ENCODE measurements at regions not wholly inside any gene's neighbourhood (a gene's known extent, or its start where the extent isn't known, plus 50 kb on each side); places are given as distances from the start of the nearest gene placed in this dataset.

DNA sequence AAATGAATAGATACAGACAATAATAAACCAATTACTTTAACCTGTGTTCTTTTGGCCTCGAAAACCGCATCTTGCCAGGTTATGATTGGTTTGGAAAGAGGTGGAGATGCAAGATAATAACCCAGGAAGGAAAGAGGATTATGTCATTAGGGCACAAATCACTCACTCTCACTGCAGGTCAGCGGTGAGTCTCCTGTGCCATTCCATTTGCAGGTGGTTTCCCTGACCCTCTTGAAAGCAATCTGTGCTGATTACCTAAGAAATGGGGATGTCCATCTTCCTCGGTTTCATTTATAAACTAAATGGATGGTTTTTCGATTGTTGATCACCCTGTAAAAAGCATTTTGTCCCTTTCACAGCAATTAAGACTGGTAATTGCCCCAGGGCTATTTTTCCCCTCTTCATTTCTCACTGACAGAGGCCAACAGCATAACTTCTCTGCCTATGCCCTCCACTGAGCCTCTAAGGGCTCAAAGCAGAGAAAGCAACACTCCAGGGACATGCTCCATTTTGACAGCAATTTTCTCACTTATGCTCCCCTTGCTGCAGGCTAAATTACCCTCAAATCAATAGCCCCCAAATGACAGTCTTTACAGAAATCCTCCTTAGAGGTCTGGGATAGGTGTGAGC is 257.5 kb downstream of the IPMK start:
- DNase-seq = no peak

GRCh38 chr10:58003945-58004344 is 263.7 kb downstream of the IPMK start:
- no peak for DNase-seq

DNA sequence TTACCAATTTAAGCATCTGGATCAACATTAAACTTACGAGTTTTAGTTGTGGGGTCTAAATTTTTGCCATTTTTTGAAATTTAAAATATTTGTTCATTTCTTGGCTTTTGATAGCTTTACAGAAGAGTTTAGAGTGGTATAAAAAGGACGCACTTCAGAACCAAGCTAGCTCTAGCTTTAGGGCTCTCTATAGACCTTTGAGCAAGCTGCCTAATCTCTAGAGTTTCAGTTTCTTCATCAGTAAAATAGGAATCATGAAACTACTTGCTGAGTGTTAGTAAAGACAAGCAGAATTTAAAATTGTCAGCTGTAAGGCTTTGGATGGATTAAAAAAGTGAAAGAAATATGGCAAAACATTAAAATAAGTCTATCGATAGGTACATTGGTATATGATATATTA is 266.5 kb downstream of the IPMK start:
- no peak for DNase-seq

GRCh38 chr10:57996536-57996935 is 271.2 kb downstream of the IPMK start:
- no peak for DNase-seq

DNA sequence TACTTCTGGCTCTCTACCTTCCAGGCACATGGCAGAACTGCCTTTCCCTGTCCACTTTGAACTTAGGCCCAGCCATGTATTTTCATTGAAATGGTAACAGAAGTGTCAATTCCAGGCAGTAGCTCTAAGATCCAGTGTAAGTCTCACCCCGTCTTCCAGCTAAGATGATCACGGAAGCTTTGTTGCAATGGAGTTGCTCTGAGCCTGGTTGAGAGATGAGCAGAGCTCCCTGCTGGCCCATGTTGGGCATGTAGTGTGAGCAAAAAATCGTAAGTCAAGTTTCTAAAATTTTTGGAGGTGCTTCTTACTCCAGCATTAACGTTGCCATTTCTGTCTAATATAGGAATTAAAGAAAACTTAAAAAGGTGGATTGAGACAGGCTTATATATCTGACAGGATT is 274.4 kb downstream of the IPMK start:
- DNase-seq = no peak

DNA sequence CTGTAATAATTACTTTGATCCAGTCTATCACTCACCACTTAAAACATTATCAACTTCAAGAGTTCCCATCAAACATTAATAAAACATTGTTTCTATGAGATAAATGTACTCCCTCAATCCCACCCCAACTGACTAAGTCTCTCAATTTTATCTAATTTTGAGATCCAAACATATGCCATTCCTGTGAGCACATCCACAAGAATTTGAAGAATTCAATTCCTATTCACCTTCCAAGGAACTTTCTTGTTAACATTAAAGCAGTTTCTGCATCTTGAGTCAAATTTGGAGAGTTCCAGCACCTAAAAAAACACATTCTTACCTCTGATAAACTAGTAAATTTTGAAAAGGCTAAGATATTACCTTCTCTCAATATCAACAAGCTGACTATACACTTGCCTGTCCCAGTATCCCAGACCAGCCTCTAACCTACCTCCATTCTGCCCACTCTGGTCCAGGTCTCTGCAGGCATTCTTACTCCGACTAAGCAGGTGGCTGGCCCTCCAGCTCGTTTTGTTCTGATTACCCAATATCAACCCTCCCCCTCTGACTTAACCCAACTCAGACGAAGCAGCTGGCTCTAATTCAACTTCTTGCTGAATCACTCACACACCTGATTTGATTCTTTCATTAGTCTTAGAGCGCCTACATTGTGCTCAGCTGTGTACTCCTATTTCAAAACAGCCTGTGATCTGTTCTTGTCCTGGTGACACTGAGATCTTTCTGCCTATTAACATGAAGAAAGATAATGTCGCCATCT is 275.2 kb downstream of the IPMK start:
- DNase-seq = no peak

- DNase-seq = no peak
Measured at GRCh38 chr10:57988964-57989363, 278.7 kb downstream of the IPMK start.

DNA sequence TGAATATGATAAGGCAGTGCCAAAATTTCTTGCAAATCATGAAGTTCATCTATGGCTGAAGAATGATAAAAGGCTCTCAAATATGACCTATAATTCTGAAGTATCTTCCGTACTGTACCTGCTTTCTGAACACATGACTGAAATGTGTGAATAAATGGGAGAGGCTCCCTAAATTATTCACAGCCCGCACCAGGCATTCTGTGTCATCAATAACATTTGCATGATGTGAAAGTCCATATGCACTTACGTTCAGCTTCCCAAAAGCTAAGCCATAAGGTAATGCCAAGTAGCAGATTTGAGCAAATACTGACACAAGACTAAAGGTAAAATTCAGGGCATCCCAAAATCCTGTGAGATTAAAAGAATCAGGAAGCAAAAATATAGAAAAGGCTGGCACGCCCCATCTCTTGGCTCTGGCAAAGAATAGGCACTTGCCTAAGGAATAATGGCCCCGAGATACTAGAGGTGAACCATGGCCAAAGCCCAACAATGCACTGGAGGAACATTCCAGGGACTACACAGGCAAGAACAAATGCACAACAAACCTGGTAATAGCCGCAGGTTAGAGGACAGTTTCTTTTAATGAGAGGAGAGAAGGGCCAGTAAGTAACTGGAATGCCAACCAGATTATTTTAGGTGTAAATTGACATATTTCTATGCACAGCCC is 280.5 kb downstream of the IPMK start:
- no peak for DNase-seq

GRCh38 chr10:57986422-57986821 is 281.3 kb downstream of the IPMK start:
- DNase-seq = no peak

GRCh38 chr10:57983281-57983791 is 284.4 kb downstream of the IPMK start:
- DNase-seq = no peak

DNA sequence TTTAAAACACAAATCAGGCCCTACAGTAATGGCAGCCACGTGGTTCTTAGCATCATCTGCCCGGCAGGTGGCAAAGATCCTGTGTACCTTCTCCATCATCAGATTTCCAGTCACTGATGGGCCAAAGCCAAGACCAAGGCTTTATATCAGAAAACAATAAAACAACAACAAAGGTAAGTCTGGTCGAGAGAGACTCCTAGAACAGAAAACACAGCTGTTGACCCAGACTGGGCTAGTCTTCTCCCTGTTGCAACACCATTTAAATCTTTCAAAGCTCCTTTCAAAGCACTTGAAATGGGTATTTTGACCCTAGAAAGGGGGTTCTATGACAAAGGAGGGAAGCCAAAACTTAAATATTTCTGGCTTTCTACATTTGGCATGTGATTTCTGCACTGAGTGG is 285.6 kb downstream of the IPMK start:
- DNase-seq = no peak

- DNase-seq = no peak
Measured at GRCh38 chr10:57979956-57980355, 287.7 kb downstream of the IPMK start.

DNA sequence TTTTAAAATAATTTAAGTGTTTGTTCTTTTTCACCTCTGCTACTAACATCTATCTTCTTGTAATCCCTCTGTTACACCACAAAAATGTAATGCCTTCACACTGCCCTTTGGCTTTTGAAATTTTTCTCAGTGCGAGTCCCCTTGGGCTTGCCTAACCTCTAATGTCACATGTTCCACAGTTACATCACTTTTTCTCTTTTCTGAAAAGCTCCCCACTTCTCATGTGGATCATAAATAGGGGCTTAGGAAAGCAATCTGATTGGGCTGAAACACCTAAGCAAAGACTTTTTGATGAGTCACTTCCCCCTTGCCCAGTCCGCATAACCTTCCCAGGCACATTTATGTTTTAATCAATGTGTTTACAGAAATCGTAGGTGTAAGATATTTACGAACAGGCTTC is 288.2 kb downstream of the IPMK start:
- no peak for DNase-seq

DNA sequence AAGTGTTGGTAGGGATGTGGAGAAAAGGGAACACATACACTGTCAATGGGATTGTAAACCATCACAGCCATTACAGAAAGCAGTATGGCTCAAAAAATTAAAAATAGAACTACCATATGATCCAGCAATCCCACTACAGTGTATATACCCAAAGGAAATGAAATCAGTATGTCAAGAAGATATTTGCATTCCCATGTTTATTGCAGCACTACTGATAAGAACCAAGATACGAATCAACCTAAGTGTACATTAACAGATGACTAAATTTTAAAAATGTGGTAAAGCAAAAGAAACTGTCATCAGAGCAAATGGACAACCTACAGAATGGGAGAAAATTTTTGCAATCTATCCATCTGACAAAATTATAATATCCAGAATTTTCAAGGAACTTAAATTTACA is 290.4 kb downstream of the IPMK start:
- DNase-seq = no peak

DNA sequence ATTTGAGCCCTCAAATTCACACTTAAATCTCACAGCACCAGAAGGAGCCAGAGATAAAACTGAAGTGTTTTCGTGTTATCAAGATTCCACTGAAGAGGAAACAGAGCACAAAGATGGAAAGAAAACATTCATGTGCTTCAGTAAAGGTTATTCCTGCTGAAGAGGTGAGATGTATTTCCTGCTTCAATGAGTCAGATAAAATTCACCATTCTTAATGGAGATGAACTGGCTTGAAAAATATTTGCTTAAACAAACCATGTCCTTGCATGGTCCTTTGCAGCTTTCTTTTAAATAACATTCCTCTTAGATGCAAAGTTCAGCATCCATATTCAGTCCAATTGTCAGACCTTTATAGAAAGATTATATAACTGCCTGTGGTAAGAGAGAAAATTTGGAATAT is 294.2 kb downstream of the IPMK start:
- no peak for DNase-seq

DNA sequence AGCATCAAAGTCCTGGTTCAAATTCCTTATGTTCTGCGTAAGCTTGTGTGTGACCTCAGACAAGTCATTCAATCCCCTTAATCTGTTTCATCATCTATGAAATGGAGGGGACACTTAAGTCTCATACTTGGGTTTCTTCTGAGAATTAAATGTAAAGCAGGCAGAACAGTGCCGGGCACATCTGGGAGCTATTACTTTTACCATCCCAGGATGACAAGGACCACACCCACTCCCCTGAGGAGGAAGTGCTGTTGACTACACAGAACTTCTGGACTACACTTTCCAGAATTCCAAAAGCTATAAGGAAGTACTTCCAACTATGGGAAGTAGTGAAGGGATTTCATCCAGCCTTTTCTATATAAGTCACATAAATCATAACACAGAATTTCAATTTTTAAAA is 294.9 kb downstream of the IPMK start:
- DNase-seq = no peak

- DNase-seq = no peak
Measured at GRCh38 chr10:57968328-57969016, 299.2 kb downstream of the IPMK start.

DNA sequence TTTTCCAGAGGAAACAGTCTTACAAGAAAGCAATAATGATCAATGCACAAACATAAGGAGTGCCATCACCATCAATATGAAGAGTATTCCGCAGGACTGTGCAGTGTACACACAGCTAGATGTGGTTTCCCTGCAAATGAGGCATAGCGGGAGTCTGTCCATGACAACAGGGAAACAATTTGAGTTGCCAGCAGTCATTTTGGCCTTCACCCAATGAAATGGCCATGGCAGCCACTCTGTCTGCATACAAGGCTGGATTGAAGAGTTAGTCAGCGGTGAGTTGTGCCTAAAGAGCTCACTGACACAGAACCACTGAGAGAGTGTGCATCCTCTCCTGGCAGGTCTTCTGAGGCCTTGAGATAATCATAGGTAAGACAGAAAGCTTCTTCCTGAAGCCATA is 303.3 kb downstream of the IPMK start:
- DNase-seq = peak; percentile 13

- no peak for DNase-seq
Measured at GRCh38 chr10:57963546-57963945, 304.1 kb downstream of the IPMK start.

DNA sequence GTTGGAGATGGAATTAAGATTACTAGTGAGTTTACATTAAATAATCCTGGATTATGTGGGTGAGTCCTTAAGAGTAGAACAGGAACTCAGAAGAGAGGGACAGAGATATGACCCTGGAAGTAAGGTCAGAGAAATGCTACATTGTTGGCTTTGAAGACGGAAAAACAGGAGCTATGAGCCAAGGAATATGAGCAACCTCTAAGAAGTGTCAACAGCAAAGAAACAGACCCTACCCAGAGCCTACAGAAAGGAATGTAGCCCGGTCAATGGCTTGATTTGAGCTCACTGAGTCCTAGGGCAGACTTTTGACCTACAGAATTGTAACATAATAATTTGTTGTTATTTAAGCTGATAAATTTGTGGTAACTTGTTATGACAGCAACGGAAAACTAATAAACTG is 304.9 kb downstream of the IPMK start:
- no peak for DNase-seq

- no peak for DNase-seq
Measured at GRCh38 chr10:57961487-57961886, 306.2 kb downstream of the IPMK start.

DNA sequence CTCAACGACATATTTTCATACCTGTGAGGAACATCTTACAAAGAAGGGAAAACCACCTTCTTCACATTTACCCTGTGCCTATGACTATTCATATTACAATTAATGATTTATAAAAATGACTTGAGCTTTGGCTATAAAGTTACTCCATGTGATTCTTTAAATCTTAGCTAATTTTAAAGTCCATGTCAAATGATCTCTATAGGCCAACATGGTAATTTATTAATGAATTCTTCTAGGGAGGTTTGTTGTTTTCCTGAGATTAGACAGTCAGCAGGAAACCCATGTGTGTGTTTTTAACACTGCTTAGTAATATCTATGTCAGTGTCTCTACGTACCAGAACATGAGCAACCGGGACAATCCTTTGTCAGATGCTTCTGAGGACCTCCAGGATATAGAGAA is 307.3 kb downstream of the IPMK start:
- DNase-seq = no peak

DNA sequence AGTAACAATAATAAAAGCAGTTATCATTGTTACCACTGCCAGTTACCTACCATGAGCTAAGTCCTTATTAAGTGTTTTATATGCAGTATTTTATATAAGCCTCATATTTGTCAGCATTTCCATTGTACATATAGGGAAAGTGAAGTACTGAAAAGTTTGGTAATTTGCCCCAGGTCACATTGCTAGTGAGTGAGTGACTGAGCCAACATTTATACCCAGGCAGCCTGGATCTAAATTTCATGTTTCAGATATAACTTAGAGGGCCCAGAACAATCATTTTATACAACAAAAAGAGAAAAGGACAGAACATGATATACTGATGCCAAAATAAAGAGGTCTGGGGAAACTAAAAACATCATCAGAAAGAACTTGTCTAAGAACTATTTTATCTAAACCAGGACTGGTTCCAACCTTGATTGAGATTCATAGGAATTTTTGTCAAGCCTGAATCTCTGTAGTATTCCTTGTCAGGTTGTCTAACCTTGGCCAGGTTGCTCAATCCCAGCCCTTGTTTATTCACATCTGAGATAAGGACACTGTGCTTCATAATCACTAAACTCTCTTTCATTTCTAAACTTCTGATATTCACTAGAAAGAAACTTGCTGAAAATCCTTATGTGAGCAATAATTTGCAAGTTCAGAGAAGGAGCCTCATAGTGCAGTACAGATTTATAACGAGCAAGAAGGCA is 308.2 kb downstream of the IPMK start:
- no peak for DNase-seq

All from right hindlimb (tissue), 1 donor.